Breast epithelium (tissue), 4 donors: ENCODE measurements at regions not wholly inside any gene's neighbourhood (a gene's known extent, or its start where the extent isn't known, plus 50 kb on each side); places are given as distances from the start of the nearest gene placed in this dataset.

Experiments used
- DNase-seq, 2 donors: peaks; one replicate each; pipeline ENCODE4 v3.0.0-alpha.2; 2019; ENCODE audit warnings: low spot score in 2 of 2
- H3K27ac ChIP-seq, 2 donors: fragments of 200-600 bp; sonication (generic) in 1 of 2; one replicate each; pipeline ENCODE4 v1.5.1; 2016 to 2019; ENCODE audit warnings: mild to moderate bottlenecking in 1 of 2
- H3K27me3 ChIP-seq, 2 donors: fragments of 200-600 bp; sonication (generic) in 1 of 2; one replicate each; pipeline versions ENCODE4 v1.5.1 to v1.6.0; 2017 to 2019; ENCODE audit warnings: control low read depth in 1 of 2, mild to moderate bottlenecking in 1 of 2
- H3K36me3 ChIP-seq: fragments of 200-600 bp; one replicate; pipeline ENCODE4 v1.5.1; 2019
- H3K4me1 ChIP-seq, 2 donors: fragments of 200-600 bp; sonication (generic); one replicate each; pipeline ENCODE4 v1.5.1; 2016 to 2019; ENCODE audit warnings: control low read depth in 1 of 2
- H3K4me3 ChIP-seq, 3 donors: fragments of 200-600 bp; sonication (generic); 1 replicate in 2 of 3; 2 replicates in 1 of 3; pipeline ENCODE4 v1.5.1; 2016 to 2019; ENCODE audit warnings: mild to moderate bottlenecking in 3 of 3, moderate library complexity in 2 of 3
- H3K9me3 ChIP-seq, 2 donors: fragments of 200-600 bp; sonication (generic) in 1 of 2; one replicate each; pipeline ENCODE4 v1.5.1; 2016 to 2019; ENCODE audit warnings: control low read depth in 1 of 2
- POLR2A ChIP-seq: fragments of 450-650 bp; IDR thresholded peaks from one replicate; pipeline ENCODE4 v1.6.1; 2016; ENCODE audit warnings: antibody characterized with exemption, mild to moderate bottlenecking, moderate library complexity
- POLR2AphosphoS5 ChIP-seq, 3 donors: sonication (generic); formaldehyde crosslinking; IDR thresholded peaks; one replicate each; pipeline ENCODE4 v1.6.1; 2017; ENCODE audit warnings: antibody characterized with exemption in 3 of 3
- intact Hi-C: fragments of 100-400 bp; cut with DNase I; formaldehyde crosslinking; loops from one replicate; pipeline ENCODE4 v1.15.1; 2023; ENCODE audit warnings: low total_unique reads
- TF ChIP-seq, protein P1 (sequence below), 3 donors: fragments of 450-650 bp; IDR thresholded peaks; one replicate each; pipeline ENCODE4 v1.5.1; 2016 to 2017; ENCODE audit warnings: antibody characterized with exemption in 3 of 3, mild to moderate bottlenecking in 3 of 3, moderate library complexity in 3 of 3

DNA sequence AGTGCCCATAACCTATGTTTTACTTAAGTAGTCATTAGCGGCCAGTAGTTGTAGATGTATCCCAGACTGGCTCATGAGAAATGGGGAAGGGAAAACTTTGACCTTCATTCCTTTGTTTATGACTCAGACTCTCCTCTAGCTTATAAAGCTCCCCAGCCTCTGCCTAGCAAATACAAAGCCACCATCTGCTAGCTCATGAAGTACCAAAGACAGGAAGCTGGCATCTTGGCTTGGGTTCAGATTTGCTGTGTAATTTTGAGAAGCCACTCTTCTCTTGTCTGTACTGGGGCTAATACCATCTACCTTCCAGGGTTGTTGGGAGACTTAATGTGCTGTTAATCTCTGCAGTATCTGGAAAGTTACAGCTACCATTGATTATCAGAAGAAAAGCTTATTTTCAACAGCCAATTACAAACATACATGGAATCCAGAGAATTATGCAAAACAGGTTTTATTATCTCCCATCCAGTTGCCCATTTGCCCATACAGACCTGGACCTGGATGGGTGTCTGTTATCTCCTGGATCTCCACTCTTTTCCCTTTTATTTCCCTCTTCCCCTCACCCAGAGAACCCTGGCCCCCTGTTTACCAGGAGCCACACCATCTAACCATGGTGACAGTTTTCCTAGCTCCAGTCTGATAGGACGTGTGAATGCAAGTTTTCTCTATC, 153.8 kb downstream of the SEMA6D start:
- intact Hi-C loops, result no loop called here
- Histone ChIP-seq H3K4me1 (no peaks in the 10 kb centered on the region), H3K9me3 (peaks cover 0 to 5% of the 10 kb centered on the region in 2 donors), H3K36me3 (no peaks in the 10 kb centered on the region), H3K4me3 (no peak overlapping the region), H3K27ac (no peak overlapping the region), H3K27me3 (no peaks in the 10 kb centered on the region)
- TF ChIP-seq POLR2A (no peak), POLR2AphosphoS5 (IDR thresholded peaks at IDR 0.05) (no peak)
- TF ChIP-seq, protein P1, sequence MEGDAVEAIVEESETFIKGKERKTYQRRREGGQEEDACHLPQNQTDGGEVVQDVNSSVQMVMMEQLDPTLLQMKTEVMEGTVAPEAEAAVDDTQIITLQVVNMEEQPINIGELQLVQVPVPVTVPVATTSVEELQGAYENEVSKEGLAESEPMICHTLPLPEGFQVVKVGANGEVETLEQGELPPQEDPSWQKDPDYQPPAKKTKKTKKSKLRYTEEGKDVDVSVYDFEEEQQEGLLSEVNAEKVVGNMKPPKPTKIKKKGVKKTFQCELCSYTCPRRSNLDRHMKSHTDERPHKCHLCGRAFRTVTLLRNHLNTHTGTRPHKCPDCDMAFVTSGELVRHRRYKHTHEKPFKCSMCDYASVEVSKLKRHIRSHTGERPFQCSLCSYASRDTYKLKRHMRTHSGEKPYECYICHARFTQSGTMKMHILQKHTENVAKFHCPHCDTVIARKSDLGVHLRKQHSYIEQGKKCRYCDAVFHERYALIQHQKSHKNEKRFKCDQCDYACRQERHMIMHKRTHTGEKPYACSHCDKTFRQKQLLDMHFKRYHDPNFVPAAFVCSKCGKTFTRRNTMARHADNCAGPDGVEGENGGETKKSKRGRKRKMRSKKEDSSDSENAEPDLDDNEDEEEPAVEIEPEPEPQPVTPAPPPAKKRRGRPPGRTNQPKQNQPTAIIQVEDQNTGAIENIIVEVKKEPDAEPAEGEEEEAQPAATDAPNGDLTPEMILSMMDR (IDR thresholded peaks at IDR 0.05), result no peak
- no peak for DNase-seq

DNA sequence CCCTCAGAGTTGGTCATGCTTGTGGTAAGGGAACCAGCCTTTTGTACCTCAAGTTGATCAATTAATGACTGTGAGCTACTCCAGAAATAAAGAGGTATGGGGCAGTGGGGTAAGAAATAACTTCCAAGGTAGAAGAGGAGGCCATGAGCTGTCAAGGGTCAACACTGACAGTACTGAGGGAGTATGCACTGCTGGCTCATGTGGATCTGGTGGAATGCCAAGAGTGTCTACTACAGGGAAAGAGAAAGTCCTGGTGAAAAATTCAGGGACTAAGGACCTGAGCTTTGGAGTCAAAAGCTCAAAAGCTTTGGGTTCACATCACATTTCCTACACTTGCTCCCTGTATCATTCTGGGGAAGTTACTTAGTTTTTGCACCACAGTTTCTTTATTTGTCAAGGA, 154.9 kb downstream of the SEMA6D start:
- Histone ChIP-seq H3K4me3 (no peak overlapping the region), H3K9me3 (peaks cover 0 to 5% of the 10 kb centered on the region in 2 donors), H3K27ac (no peak overlapping the region), H3K36me3 (no peaks in the 10 kb centered on the region), H3K27me3 (no peaks in the 10 kb centered on the region), H3K4me1 (no peaks in the 10 kb centered on the region)
- intact Hi-C loops, result no loop called here
- TF ChIP-seq POLR2A, result no peak
- TF ChIP-seq, protein P1 (IDR thresholded peaks at IDR 0.05), result no peak
- no peak for TF ChIP-seq POLR2AphosphoS5 (IDR thresholded peaks at IDR 0.05)
- DNase-seq, result no peak

DNA sequence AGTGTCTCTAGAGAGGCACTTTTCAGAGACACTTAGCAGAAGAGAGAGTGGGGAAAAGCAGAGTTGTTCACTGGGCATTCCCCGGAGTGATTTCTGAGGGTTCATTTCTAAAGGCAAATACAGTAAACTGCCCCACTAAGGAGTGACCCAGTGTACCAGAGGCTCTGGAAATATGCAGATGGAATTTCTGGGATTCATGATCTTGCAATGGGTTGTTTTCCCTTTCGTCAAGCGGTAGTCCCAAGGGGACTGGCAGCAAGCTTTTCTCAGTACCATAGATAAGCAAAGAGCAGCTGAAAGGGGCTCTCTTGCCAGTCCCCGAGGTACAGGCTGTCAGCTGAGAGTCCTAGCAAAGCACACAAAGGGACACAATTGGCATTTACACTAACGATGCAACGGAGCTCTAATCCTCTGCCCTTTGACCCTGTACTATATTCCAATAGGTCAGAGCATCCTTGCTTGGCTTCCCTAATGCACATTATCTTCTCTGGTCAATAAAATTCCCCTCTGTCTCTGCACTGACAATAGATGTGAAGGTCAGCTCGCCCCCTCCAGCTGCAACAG, 155.6 kb downstream of the SEMA6D start:
- no peak for DNase-seq
- Histone ChIP-seq H3K27me3 (no peaks in the 10 kb centered on the region), H3K27ac (no peak overlapping the region), H3K9me3 (peaks cover 0 to 5% of the 10 kb centered on the region in 2 donors), H3K4me3 (no peak overlapping the region), H3K36me3 (no peaks in the 10 kb centered on the region), H3K4me1 (no peaks in the 10 kb centered on the region)
- intact Hi-C loops, result no loop called here
- no peak for TF ChIP-seq POLR2AphosphoS5 (IDR thresholded peaks at IDR 0.05)
- no peak for TF ChIP-seq POLR2A
- TF ChIP-seq, protein P1 (IDR thresholded peaks at IDR 0.05), result no peak

DNA sequence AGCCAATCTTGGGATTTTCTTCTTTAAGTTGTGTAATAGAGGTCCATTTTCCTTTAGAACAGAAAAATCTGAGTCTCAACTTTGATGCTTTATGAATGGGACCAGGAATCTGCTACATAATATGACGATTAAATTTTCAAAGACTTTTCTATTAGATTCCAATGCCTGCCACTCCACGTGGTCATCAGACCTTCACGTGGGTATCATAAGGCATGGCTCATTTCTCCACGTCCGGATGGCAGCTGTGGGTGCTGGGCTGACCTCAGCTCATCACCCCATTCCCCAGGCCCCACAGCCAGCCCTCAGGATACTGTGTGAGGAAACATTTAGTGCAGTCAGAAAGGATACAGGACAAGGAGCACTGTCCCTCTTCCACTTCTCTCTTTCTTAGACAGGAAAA, 159.7 kb downstream of the SEMA6D start:
- TF ChIP-seq, protein P1 (IDR thresholded peaks at IDR 0.05), result no peak
- Histone ChIP-seq H3K36me3 (no peaks in the 10 kb centered on the region), H3K27me3 (no peaks in the 10 kb centered on the region), H3K27ac (no peak overlapping the region), H3K4me3 (no peak overlapping the region), H3K4me1 (no peaks in the 10 kb centered on the region), H3K9me3 (no peaks in the 10 kb centered on the region)
- DNase-seq, result no peak
- intact Hi-C loops, result no loop called here

DNA sequence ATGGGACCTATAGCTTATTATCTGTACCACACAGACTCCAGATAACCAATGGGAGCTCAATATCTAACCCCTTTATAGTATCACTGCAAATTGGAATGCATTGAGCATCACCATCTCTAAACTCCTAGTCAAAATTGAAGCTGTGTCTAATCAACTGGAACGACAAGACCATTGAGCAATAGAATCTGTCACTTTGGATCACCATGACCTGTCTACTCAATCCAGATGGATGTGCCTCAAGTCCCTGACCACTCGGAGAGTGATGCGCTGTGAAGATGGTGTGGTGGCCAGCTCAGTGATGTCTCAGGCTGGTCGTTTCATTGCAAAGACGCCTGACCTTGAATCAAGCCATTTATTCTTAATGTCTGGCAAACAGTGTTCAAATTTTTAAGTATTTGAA, 160.5 kb downstream of the SEMA6D start:
- Histone ChIP-seq H3K36me3 (no peaks in the 10 kb centered on the region), H3K27me3 (no peaks in the 10 kb centered on the region), H3K9me3 (no peaks in the 10 kb centered on the region), H3K27ac (no peak overlapping the region), H3K4me1 (no peaks in the 10 kb centered on the region), H3K4me3 (no peak overlapping the region)
- intact Hi-C loops, result no loop called here
- DNase-seq, result no peak
- TF ChIP-seq POLR2A (no peak), POLR2AphosphoS5 (IDR thresholded peaks at IDR 0.05) (no peak)
- TF ChIP-seq, protein P1 (IDR thresholded peaks at IDR 0.05), result no peak
